Activated T-cell treated with anti-CD3 and anti-CD28 coated beads, Interleukin-2, amount 50 U/mL, for 48 hours (primary cell): ENCODE measurements at regions not wholly inside any gene's neighbourhood (a gene's known extent, or its start where the extent isn't known, plus 50 kb on each side); places are given as distances from the start of the nearest gene placed in this dataset.

Experiments
- DNase-seq, 2 experiments: peaks; one replicate each; pipeline ENCODE4 v3.0.0-alpha.2; 2020

GRCh38 chr15:62445244-62445643 is 280.2 kb upstream of the C2CD4B start:
- DNase-seq: no peak

- DNase-seq: no peak
Measured at GRCh38 chr15:62446984-62447383, 281.9 kb upstream of the C2CD4B start.

- no peak for DNase-seq
Measured at GRCh38 chr15:62447742-62448141, 282.7 kb upstream of the C2CD4B start.

GRCh38 chr15:62449638-62450037 is 284.6 kb upstream of the C2CD4B start:
- DNase-seq: no peak

- no peak for DNase-seq
Measured at GRCh38 chr15:62450061-62450460, 285.0 kb upstream of the C2CD4B start.

DNA sequence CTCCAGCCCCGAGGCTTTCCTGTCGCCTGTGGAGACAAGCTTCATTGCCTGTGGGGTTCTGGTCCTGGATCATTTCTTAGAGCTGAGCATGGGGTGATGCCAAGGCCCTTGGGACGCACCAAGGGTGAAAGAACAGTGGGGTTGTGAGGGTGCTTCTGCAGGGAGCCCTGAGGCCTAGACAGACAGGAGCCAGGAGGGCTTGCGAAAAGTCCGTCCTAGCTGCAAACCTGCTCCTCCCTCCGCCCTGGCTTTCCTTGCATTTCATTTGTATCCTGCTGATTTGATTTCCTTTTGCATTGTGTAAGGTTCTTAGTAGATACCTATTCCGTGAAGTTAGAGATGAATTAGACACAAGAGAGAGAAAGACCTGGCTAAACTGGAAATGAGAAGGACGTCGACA is 286.9 kb upstream of the C2CD4B start:
- DNase-seq: no peak

DNA sequence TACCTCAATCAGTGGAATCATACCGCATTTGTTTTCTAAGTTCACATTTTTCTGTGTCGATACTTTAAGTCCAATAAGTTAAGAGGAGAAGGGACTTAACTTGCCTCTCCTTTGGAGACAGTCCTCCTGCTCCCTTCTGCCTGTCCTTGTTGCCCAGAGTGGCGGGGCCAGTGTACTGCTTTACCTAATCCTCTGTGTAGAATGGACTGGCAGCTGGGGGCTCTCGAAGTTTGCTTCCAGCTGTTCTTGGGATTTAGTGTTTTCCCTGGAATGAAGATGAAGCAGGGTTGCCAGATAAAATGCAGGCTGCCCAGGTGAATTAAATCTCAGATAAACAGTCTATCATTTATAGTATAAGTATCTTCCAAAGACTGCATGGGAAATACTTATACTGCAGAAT is 287.6 kb upstream of the C2CD4B start:
- no peak for DNase-seq

- DNase-seq: no peak
Measured at GRCh38 chr15:62453375-62453774, 288.3 kb upstream of the C2CD4B start.

DNA sequence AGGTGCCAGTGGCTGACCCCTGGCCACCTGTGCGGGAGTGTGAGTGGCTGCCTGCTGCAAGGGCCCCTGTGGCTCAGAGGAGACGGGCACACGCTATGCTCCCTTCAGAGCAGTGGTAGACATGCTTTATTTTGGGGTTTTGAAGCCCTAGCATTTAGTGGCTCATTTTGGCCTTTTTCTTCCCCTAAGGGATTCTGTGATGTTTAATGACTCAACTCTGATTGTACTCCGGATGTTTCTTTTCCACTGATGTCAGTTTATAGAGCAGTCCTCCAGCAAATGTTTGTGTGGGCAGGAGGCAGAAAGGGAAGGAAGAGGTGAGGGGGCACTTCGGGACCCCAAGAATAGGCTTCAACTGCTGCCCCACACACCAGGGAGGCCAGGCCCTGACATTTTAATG is 288.9 kb upstream of the C2CD4B start:
- no peak for DNase-seq

DNA sequence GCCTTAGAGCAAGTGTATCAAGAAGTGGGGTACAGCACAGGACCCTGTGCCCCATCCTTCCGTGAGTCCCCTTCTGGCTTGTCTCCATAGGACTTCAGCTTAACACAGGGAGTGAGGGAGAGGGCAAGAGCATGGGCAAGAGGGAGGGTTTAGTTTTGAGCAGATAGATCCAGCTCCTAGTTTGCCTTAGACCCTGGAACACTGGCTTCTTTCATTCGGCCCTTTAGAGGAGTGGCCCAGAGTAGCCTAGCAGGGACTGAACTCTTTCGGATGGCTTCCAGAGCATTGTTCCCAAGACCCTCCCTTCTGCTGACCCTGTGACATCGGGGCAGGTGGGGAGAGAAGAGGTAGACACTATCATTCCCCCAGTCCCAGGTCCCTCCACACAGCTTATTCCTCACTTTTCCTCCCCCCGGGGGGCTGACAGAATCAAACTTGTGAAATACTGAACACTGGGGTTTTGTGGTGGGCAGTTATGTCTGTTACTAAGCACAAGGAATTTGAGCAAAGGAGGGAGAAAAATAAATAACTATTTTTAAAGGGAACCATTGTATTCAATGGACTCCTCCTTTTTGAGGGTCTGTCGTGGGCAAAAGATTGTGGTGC is 289.6 kb upstream of the C2CD4B start:
- DNase-seq: no peak

GRCh38 chr15:62455441-62455921 is 290.4 kb upstream of the C2CD4B start:
- no peak for DNase-seq

GRCh38 chr15:62456011-62456920 is 291.2 kb upstream of the C2CD4B start:
- DNase-seq: no peak

GRCh38 chr15:62457100-62457499 is 292.0 kb upstream of the C2CD4B start:
- no peak for DNase-seq

DNA sequence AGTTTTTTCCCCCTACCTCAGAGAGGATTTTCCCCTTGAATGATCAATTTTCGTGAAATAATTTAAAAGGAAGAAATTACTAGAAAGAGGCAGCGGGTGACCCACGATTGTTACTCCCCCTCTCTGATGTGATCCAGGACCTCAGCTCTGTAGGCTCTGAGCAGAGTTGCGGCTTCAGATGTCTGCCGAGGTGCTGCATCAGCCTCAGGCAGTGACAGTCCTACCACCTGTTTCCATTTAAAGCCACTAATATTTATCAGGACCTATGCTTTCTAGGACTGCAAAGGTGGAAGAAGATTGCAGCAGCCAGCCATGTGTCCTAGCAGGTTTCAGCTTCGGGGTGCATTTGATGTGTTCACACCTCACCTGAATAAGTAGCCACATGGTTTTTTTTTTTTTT is 294.8 kb upstream of the C2CD4B start:
- no peak for DNase-seq

DNA sequence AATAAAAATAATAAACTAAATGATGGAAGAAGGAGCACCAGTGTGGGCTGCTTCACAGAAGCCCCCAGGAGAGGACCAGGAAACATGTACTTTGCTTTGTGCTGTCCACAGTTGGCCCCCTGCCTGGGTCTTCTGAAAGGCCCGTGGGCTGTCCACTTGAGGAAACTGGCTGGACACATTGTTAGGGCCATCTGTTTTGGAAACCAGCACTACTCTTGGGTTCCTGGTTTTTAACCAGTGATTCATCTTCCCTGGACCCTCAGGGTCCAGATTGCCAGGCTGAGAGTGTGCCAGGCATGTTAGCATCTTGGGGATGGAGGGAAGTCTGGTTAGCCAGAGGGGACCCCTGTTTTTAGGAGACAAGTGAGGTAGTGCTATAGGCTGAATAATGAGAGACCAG is 297.2 kb upstream of the C2CD4B start:
- DNase-seq: no peak

GRCh38 chr15:62462721-62463120 is 297.6 kb upstream of the C2CD4B start:
- DNase-seq: no peak

DNA sequence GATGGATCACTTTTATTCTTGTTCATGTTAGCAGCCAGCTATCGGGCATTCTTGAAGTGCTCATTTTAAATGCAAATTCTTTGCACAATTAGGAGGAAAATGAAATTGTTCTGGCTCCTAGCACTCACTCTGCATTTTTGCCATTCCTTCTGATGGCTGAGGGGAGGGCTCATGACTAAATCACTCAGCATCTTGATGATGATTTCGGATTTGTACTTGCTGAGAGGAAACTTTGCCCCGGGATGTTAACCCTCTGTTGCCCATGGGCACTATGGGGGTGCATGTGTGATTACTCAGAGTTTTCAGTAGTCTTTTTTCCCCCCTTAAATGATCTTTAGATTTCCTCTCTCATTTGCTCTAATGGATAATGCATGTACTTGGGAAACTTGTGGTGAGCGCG is 299.6 kb upstream of the C2CD4B start:
- DNase-seq: no peak

DNA sequence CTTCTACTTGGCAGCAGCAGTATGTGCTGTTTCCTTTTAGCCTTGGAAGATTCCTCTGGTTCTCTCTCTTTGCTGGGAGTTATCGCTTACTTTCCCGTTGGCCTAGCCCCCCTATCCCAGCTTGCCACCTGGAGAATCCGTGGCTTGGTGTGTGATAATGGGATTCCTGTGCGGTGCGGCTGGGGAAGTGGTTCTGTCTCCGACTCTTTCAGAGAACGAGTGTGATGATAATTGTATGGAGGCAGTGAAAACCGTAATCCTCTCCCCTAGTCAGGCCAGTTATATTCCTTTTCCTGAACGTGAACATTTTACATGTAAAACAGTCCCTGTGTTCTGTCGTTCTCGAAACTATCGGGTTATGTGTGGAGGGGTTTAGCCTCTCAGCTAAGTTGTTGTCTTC is 300.1 kb upstream of the C2CD4B start:
- no peak for DNase-seq

- no peak for DNase-seq
Measured at GRCh38 chr15:62469478-62469873, 304.4 kb upstream of the C2CD4B start.

DNA sequence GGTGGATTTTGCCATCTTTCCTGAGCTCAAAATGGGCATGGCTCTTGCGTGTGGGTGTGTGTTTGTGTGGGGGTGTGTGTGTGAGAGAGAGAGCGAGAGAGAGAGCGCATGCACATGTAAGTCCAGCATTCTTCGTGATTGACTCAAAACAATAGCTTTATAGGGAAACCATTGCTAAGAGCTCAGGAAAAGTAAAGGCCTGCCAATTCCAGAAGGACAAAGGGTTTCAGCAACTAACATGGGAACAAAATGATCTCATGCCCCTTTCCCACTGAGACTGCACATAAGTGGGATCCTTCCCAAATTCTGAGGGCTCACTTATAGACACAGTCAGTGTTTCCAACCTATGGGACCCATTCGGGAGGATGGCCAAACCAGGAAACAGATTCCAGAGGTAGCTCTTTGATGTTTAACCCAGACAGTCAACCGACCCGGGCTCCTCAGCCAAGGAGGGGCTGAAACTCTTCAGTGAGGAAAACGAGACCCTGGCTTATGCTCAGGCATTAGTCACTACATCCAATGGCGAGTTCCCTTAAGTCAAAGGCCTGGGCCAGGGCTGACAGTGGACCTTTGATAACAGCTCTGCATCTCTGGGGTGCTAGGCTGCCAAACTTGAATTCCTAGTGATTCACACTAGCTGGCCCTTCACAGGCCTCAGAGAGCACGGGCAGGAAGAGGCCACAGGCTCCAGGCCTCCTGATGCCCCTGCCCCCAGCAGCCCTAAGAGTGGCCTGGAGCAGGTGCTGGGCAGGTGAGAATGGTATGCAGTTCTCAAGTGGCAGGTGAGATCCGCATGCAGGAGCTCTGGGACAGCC is 305.0 kb upstream of the C2CD4B start:
- no peak for DNase-seq

DNA sequence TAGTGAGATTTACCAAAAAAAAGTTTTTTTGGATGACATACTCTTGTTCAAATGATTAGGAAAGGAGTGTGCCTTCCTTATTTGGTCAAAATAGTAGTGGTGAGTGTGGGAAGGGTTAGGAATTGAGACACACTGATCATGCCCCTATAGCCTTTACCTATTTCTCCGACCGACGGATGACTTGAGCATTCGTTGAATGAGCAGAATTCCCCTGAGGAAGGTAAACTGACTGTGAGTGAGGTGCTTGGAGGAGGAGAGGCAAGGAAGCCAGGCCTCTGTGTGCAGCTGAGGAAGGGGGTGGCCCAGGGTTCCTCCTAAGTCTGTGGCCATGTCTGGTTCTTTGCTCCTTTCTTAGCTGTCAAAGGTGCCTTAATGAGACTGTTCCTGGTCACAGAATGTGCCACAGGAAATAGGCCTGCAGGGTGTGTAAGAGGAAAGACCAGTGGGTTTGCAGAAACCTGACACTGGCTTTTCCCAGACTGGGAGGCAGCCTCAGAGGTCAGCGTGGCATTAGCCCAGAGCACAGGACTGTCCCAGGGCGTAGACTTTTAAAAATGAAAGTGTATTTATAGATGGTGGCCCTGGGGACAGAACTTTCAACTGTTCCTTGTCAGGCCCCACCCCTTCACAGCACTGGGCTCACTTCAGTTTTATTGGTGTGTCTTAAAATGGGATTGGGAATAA is 307.7 kb upstream of the C2CD4B start:
- no peak for DNase-seq

DNA sequence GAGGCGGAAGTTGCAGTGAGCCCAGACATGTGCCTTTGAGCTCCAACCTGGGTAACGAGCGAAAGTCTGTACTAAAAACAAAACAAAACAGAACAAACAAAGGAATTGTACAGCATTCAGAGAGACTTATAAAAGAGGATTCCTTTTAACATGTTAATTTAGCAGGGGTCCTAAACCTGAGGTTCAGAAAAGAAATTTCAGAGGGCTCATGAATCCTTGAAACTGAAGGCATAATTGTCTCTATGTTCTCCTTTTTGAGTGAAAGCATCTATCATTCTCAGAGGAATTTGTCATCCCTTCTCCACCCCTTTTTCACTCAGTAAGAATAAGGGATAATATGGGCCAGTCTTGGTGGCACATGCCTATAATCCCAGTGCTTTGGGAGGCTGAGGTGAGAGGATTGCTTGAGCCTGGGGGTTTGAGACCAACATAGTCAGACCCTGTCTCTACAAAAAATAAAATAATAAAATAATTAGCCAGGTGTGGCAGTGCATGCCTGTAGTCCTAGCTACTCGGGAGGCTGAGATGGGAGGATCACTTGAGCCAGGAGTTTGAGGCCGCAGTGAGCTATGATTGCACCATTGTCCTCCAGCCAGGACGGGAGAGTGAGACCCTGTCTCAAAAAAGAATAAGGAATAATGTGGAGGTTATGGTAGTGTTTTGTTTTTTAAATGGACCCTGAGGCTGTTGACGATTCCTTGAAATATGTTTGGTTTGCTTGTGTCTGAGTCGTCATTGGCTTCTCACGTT is 309.1 kb upstream of the C2CD4B start:
- DNase-seq: no peak
